ENCODE measurements at regions not wholly inside any gene's neighbourhood (a gene's known extent, or its start where the extent isn't known, plus 50 kb on each side); places are given as distances from the start of the nearest gene placed in this dataset.

GRCh38 chr14:98816195-98816594, 455.8 kb downstream of the BCL11B start:
- H3K4me3 ChIP-seq: no peak overlapping the region
- no peak for TF ChIP-seq POLR2AphosphoS5 (IDR thresholded peaks at IDR 0.05)
- TF ChIP-seq CTCF (IDR thresholded peaks at IDR 0.05): no peak
- TF ChIP-seq POLR2A (IDR thresholded peaks at IDR 0.05): no peak
- H3K27ac ChIP-seq: no peak overlapping the region
- intact Hi-C loops (cut with DNase I): no loop called here
- 82% methylated on average over 8 of the region's 8 CpGs for WGBS
- no peaks in the 10 kb centered on the region for H3K9me3 ChIP-seq
- peaks cover 4% of the 10 kb centered on the region for H3K27me3 ChIP-seq (replicated peaks; ENCODE audit: insufficient read depth)
- no peaks in the 10 kb centered on the region for H3K36me3 ChIP-seq
- DNase-seq (ENCODE audit: low spot score): no peak
- H3K4me1 ChIP-seq (replicated peaks): no peaks in the 10 kb centered on the region

DNA sequence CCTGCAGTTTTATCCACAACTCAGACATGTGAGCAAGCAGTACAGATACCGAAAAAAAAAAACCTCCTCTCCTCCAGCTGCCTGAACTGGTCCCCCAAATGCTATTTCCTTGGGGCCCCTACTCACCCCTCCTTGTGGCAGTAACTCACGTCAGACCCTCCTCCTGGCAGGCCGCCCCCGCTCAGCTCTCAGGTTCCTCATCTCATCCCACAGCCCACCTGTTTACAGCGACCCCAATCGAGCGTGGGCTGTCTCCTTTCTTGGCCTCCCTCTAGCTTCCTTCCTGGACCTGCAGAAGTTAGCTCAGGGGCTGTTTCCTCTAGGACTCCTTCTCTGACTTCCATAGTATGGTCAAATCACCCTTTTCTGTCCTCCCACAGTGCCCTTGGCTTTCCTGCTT, 455.3 kb downstream of the BCL11B start:
- Histone ChIP-seq H3K27ac (no peak overlapping the region), H3K36me3 (no peaks in the 10 kb centered on the region), H3K4me3 (no peak overlapping the region), H3K27me3 (replicated peaks; ENCODE audit: insufficient read depth) (peaks cover 4% of the 10 kb centered on the region), H3K9me3 (no peaks in the 10 kb centered on the region), H3K4me1 (replicated peaks) (no peaks in the 10 kb centered on the region)
- intact Hi-C loops (cut with DNase I): no loop called here
- DNase-seq (ENCODE audit: low spot score): no peak
- TF ChIP-seq POLR2A (IDR thresholded peaks at IDR 0.05): no peak
- TF ChIP-seq CTCF (IDR thresholded peaks at IDR 0.05): no peak
- TF ChIP-seq POLR2AphosphoS5 (IDR thresholded peaks at IDR 0.05): no peak
- WGBS: 78% methylated on average over 7 of the region's 7 CpGs

GRCh38 chr14:98819132-98819866, 452.7 kb downstream of the BCL11B start:
- 43% methylated on average over 9 of the region's 9 CpGs for WGBS
- H3K4me1 ChIP-seq (replicated peaks): no peaks in the 10 kb centered on the region
- peak; percentile 64 for DNase-seq (ENCODE audit: low spot score)
- H3K27me3 ChIP-seq (replicated peaks; ENCODE audit: insufficient read depth): peaks cover 4% of the 10 kb centered on the region
- H3K27ac ChIP-seq: no peak overlapping the region
- intact Hi-C loops (cut with DNase I): no loop called here
- peak; percentile 40 for TF ChIP-seq POLR2AphosphoS5 (IDR thresholded peaks at IDR 0.05)
- no peak for TF ChIP-seq POLR2A (IDR thresholded peaks at IDR 0.05)
- no peaks in the 10 kb centered on the region for H3K36me3 ChIP-seq
- no peaks in the 10 kb centered on the region for H3K9me3 ChIP-seq
- H3K4me3 ChIP-seq: no peak overlapping the region

DNA sequence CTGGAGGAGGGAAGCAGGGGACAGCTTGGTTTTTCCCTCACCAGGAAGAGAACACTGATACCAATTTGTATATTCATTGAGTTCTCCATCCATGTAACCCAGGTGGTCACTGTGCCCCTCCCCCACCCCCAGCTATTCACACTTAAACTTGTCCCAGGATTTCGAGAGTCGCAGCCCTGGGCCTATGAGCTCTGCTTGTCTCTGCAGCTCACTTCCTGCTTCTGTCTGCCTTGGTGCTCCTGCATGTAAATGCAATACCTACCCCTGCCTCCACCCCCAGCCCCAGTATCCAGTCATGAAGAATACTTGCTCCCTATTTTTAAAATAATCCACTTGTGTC, 452.2 kb downstream of the BCL11B start:
- Histone ChIP-seq H3K36me3 (no peaks in the 10 kb centered on the region), H3K4me3 (no peak overlapping the region), H3K27ac (no peak overlapping the region), H3K27me3 (replicated peaks; ENCODE audit: insufficient read depth) (no peaks in the 10 kb centered on the region), H3K4me1 (replicated peaks) (no peaks in the 10 kb centered on the region), H3K9me3 (no peaks in the 10 kb centered on the region)
- intact Hi-C loops (cut with DNase I): no loop called here
- DNase-seq (ENCODE audit: low spot score): no peak
- WGBS: 44% methylated on average over 2 of the region's 2 CpGs
- TF ChIP-seq POLR2AphosphoS5 (IDR thresholded peaks at IDR 0.05) (no peak), POLR2A (IDR thresholded peaks at IDR 0.05) (no peak)

- no peak for DNase-seq (ENCODE audit: low spot score)
- Histone ChIP-seq H3K27ac (no peak overlapping the region), H3K4me1 (replicated peaks) (no peaks in the 10 kb centered on the region), H3K4me3 (no peak overlapping the region), H3K9me3 (no peaks in the 10 kb centered on the region), H3K27me3 (replicated peaks; ENCODE audit: insufficient read depth) (peaks cover 2% of the 10 kb centered on the region), H3K36me3 (no peaks in the 10 kb centered on the region)
- WGBS: 44% methylated on average over 3 of the region's 3 CpGs
- no peak for TF ChIP-seq CTCF (IDR thresholded peaks at IDR 0.05)
- no peak for TF ChIP-seq POLR2AphosphoS5 (IDR thresholded peaks at IDR 0.05)
- no peak for TF ChIP-seq POLR2A (IDR thresholded peaks at IDR 0.05)
- intact Hi-C loops (cut with DNase I): no loop called here
These were observed 449.1 kb downstream of the BCL11B start for GRCh38 chr14:98822917-98823316.

DNA sequence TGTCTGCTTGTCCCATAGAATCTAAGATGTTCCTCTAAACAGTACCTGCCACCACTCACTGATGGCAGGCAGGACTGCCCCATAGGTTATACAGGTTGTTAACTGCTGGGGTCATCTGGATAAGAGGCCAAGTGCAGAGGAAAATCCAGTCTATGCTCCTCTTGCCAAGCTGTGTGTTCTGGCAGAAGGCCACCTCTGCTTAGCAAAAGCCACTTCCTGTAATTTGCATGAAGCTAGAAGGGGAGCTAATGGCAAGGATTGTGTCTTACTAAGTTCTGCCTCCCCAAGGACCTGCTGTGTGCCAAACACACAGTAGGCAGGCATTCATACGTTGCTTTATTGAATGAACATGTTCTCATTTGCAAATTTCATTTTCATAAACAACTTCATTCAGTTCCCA, 445.4 kb downstream of the BCL11B start:
- TF ChIP-seq POLR2AphosphoS5 (IDR thresholded peaks at IDR 0.05) (no peak), CTCF (IDR thresholded peaks at IDR 0.05) (no peak), POLR2A (IDR thresholded peaks at IDR 0.05) (no peak)
- no peak overlapping the region for H3K4me3 ChIP-seq

More for the DNA sequence above, 445.4 kb downstream of the BCL11B start:
- Histone ChIP-seq H3K27ac (no peak overlapping the region), H3K27me3 (replicated peaks; ENCODE audit: insufficient read depth) (peaks cover 5% of the 10 kb centered on the region), H3K36me3 (no peaks in the 10 kb centered on the region), H3K4me1 (replicated peaks) (no peaks in the 10 kb centered on the region), H3K9me3 (no peaks in the 10 kb centered on the region)
- 65% methylated on average over 1 of the region's 1 CpG for WGBS
- DNase-seq (ENCODE audit: low spot score): no peak
- intact Hi-C loops (cut with DNase I): no loop called here

All from prostate gland (tissue), 2 donors.